Panc1 (cell line): ENCODE measurements at regions not wholly inside any gene's neighbourhood (a gene's known extent, or its start where the extent isn't known, plus 50 kb on each side); places are given as distances from the start of the nearest gene placed in this dataset.
A peak's percentile ranks its signal among the peaks of the same experiment; 100 is the strongest.
"Not testable (repeated sequence)": the region's sequence is repeated elsewhere in the genome, so short reads cannot be mapped to it uniquely, and the experiment has no call there.

Experiments
- ATAC-seq: fragments of 200-7000 bp; cut with Tn5 transposase; 2 replicates; pipeline ENCODE4 v1.9.1; 2020; ENCODE audit warnings: mild to moderate bottlenecking, moderate library complexity
- BruUV-seq: library from RNA; stranded (reverse); fragments of 400-500 nt; replicated peaks from 2 replicates; lab custom pipeline; 2021; lab: Mats Ljungman, UMichigan
- CTCF ChIA-PET: fragments of 300-600 bp; sonication (Branson Sonifier 250); formaldehyde crosslinking; loops from one replicate; lab custom pipeline; 2022; ENCODE audit warnings: antibody characterized with exemption; lab: Charles Lee
- POLR2A ChIA-PET: fragments of 300-600 bp; sonication (Branson Sonifier 250); formaldehyde crosslinking; loops from one replicate; lab custom pipeline; 2022; ENCODE audit warnings: antibody characterized with exemption; lab: Charles Lee
- DNase-seq: peaks from one replicate; pipeline ENCODE4 v3.0.0-alpha.2; 2010; ENCODE audit warnings: low read depth, low spot score
- H3K27ac ChIP-seq: 2 replicates; pipeline ENCODE4 v1.5.1; 2011; ENCODE audit warnings: mild to moderate bottlenecking, low read length, inconsistent platforms
- H3K27me3 ChIP-seq: fragments of 200-500 bp; sonication (Bioruptor generic); 2 replicates; pipeline ENCODE4 v1.6.0; 2014; ENCODE audit warnings: low read length, inconsistent platforms; ENCODE audit not compliant: control insufficient read depth, insufficient read depth
- H3K36me3 ChIP-seq: fragments of 200-500 bp; sonication (Bioruptor generic); 2 replicates; pipeline ENCODE4 v1.5.1; 2014; ENCODE audit warnings: inconsistent platforms, mild to moderate bottlenecking, low read length, moderate library complexity; ENCODE audit not compliant: control insufficient read depth, insufficient read depth
- H3K4me1 ChIP-seq: 2 replicates; pipeline ENCODE4 v1.5.1; 2011; ENCODE audit warnings: inconsistent platforms, mild to moderate bottlenecking, low read length, moderate library complexity; ENCODE audit not compliant: control insufficient read depth, insufficient read depth
- H3K4me3 ChIP-seq, 2 experiments: 2 replicates each; pipeline ENCODE4 v1.5.1; 2011 to 2012; ENCODE audit warnings: low read depth in 2 of 2, low read length in 2 of 2, mild to moderate bottlenecking in 2 of 2, inconsistent platforms in 1 of 2, moderate library complexity in 1 of 2
- H3K9me3 ChIP-seq: fragments of 200-500 bp; sonication (Bioruptor generic); 2 replicates; pipeline ENCODE4 v1.5.1; 2014; ENCODE audit warnings: low read depth, mild to moderate bottlenecking, inconsistent platforms, low read length, moderate library complexity; ENCODE audit not compliant: control insufficient read depth, insufficient read depth
- CTCF ChIP-seq: fragments of 450-650 bp; IDR thresholded peaks from 2 replicates; pipeline ENCODE4 v1.5.1; 2017; ENCODE audit warnings: mild to moderate bottlenecking
- POLR2AphosphoS5 ChIP-seq: IDR thresholded peaks from 2 replicates; pipeline ENCODE4 v1.6.1; 2012; ENCODE audit warnings: mild to moderate bottlenecking, low read depth, low read length, moderate library complexity
- SIN3A ChIP-seq: IDR thresholded peaks from 2 replicates; pipeline ENCODE4 v1.6.1; 2012; ENCODE audit warnings: low read depth, mild to moderate bottlenecking, low read length, moderate library complexity, borderline replicate concordance; ENCODE audit not compliant: insufficient read depth
- TCF7L2 ChIP-seq: IDR thresholded peaks from 2 replicates; pipeline ENCODE4 v1.6.1; 2011; ENCODE audit warnings: mild to moderate bottlenecking, low read depth, low read length, inconsistent platforms
- in situ Hi-C: cut with HindIII; loops from 2 replicates; pipeline ENCODE4 v1.10.0; 2016; ENCODE audit warnings: low sequenced_read_pairs, low pct_unique_long_range_greater_than_20kb
- intact Hi-C: fragments of 100-400 bp; cut with micrococcal nuclease; formaldehyde crosslinking; loops from one replicate; pipeline ENCODE4 v1.10.0; 2022; ENCODE audit not compliant: unreplicated experiment
- TF ChIP-seq, protein P1 (sequence below), 2 experiments: IDR thresholded peaks; 2 replicates each; pipeline ENCODE4 v1.6.1; 2011 to 2012; ENCODE audit warnings: low read depth in 2 of 2, control low read depth in 1 of 2, low read length in 1 of 2, mild to moderate bottlenecking in 1 of 2, moderate library complexity in 1 of 2; ENCODE audit not compliant: insufficient read depth in 1 of 2

DNA sequence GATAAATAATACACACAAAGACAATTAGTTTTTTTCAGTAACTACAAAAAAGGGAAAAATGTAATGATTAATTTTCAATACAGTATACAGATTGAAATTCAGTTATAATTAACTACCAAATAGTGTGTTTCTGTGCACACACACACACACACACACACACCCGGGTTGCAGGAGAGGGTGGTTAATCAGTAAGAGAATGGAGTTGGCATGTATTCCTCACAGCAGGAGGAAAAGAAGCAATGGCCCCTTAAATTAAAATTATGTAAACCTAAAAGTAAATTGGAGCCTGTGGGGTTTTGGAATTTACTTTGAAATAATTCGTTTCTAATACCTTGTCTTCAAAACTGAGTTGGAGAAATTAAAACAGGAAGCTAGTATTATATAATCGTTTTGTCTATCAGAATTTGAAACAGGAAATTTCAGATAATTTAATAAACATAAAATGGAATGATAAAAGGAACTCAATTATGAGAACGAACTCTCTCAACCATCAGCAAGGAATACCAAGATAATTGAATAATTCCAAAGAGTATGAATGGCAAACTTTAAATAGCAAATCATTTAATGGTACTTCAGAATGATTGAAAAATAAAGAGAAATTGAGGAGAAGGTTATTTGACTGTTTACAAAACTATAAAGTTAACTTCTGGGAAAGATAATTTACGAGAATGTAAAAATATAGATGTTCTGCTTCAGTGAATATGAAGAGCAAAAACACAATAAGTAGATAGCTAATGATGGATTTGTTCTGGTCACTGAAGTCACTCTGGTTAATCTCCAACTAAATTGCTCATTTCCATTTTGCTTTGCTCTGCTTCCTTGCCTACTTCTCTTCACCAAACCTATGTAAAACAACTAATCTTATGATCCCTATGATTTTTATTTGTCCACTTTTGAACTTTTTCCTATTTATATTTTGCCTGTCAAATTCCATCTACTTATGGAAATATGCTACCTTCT is 547.9 kb upstream of the ZP4 start:
- no peak for ATAC-seq
- no TSS peak for BruUV-seq
- intact Hi-C loops, result no loop called here

DNA sequence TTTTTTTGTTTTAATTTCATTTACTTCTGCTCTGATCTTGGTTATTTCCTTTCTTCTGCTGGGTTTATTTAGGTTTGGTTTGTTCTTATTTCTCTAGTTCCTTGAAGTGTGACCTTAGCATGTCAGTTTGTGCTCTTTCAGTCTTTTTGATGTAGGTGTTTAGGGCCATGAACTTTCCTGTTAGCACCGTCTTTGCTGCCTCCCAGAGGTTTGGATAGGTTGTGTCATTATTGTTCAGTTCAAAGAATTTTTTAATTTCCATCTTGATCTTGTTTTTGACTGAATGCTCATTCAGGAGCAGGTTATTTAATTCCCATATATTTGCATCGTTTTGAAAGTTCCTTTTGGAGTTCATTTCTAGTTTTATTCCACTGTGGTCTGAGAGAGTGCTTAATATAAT is 539.0 kb upstream of the ZP4 start:
- H3K9me3 ChIP-seq, DNase-seq, in situ Hi-C loops, H3K4me3 ChIP-seq, POLR2A ChIA-PET, H3K36me3 ChIP-seq, BruUV-seq, ATAC-seq, H3K27ac ChIP-seq, intact Hi-C loops, H3K27me3 ChIP-seq, H3K4me1 ChIP-seq, CTCF ChIA-PET: not testable (repeated sequence)
- TF ChIP-seq CTCF, result peak; percentile 8; the same call in 1 of the 2 replicates

More for the DNA sequence above, 547.9 kb upstream of the ZP4 start:
- H3K4me1 ChIP-seq, result no peaks in the 10 kb centered on the region
- ChIA-PET POLR2A (interaction anchor here (0.7 kb wide), 1 partner anchor 24 kb away, joined by 3 read pairs; no protein-coding TSS in a partner anchor), CTCF (no interaction called here)
- no peak overlapping the region for H3K4me3 ChIP-seq
- no peak for DNase-seq
- no peak overlapping the region for H3K27ac ChIP-seq
- TF ChIP-seq CTCF (no peak), SIN3A (no peak), TCF7L2 (no peak), POLR2AphosphoS5 (no peak)
- TF ChIP-seq, protein P1, sequence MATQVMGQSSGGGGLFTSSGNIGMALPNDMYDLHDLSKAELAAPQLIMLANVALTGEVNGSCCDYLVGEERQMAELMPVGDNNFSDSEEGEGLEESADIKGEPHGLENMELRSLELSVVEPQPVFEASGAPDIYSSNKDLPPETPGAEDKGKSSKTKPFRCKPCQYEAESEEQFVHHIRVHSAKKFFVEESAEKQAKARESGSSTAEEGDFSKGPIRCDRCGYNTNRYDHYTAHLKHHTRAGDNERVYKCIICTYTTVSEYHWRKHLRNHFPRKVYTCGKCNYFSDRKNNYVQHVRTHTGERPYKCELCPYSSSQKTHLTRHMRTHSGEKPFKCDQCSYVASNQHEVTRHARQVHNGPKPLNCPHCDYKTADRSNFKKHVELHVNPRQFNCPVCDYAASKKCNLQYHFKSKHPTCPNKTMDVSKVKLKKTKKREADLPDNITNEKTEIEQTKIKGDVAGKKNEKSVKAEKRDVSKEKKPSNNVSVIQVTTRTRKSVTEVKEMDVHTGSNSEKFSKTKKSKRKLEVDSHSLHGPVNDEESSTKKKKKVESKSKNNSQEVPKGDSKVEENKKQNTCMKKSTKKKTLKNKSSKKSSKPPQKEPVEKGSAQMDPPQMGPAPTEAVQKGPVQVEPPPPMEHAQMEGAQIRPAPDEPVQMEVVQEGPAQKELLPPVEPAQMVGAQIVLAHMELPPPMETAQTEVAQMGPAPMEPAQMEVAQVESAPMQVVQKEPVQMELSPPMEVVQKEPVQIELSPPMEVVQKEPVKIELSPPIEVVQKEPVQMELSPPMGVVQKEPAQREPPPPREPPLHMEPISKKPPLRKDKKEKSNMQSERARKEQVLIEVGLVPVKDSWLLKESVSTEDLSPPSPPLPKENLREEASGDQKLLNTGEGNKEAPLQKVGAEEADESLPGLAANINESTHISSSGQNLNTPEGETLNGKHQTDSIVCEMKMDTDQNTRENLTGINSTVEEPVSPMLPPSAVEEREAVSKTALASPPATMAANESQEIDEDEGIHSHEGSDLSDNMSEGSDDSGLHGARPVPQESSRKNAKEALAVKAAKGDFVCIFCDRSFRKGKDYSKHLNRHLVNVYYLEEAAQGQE (IDR thresholded peaks at IDR 0.05; ENCODE audit: insufficient read depth in 1 of 2, low read depth in 2 of 2, low read length in 1 of 2), result no peak
- in situ Hi-C loops, result no loop called here
- no peaks in the 10 kb centered on the region for H3K9me3 ChIP-seq
- H3K36me3 ChIP-seq, result no peaks in the 10 kb centered on the region
- no peaks in the 10 kb centered on the region for H3K27me3 ChIP-seq
